ENCODE measurements at regions not wholly inside any gene's neighbourhood (a gene's known extent, or its start where the extent isn't known, plus 50 kb on each side); places are given as distances from the start of the nearest gene placed in this dataset.

DNA sequence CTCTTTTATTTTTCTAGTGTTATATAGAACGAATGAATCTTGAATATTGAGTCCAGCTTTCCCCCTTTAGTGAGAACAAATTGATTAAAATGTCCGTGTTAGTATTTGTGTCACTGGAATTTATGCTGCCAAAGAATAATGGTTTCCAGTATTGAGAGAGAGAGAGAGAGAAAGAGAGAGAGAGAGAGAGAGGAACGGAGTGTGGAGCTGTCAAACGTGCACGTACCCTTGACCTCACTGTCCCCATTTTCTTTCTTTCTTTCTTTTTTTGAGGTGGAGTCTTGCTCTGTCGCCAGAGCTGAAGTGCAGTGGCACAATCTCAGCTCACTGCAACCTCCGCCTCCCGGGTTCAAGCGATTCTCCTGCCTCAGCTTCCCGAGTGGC lies 70.9 kb upstream of the GREM2 start:
- no peak for TF ChIP-seq EZH2 (IDR thresholded peaks at IDR 0.05; ENCODE audit: borderline replicate concordance, low read depth, low read length, poor library complexity, severe bottlenecking)
- TF ChIP-seq, protein P1, sequence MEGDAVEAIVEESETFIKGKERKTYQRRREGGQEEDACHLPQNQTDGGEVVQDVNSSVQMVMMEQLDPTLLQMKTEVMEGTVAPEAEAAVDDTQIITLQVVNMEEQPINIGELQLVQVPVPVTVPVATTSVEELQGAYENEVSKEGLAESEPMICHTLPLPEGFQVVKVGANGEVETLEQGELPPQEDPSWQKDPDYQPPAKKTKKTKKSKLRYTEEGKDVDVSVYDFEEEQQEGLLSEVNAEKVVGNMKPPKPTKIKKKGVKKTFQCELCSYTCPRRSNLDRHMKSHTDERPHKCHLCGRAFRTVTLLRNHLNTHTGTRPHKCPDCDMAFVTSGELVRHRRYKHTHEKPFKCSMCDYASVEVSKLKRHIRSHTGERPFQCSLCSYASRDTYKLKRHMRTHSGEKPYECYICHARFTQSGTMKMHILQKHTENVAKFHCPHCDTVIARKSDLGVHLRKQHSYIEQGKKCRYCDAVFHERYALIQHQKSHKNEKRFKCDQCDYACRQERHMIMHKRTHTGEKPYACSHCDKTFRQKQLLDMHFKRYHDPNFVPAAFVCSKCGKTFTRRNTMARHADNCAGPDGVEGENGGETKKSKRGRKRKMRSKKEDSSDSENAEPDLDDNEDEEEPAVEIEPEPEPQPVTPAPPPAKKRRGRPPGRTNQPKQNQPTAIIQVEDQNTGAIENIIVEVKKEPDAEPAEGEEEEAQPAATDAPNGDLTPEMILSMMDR (conservative IDR thresholded peaks at IDR 0.05; ENCODE audit: low read depth, low read length): no peak

Measured in A673 (cell line).